Peyer's patch (tissue), 4 donors: ENCODE measurements at regions not wholly inside any gene's neighbourhood (a gene's known extent, or its start where the extent isn't known, plus 50 kb on each side); places are given as distances from the start of the nearest gene placed in this dataset.

Experiments
- DNase-seq, 3 donors: peaks; one replicate each; pipeline ENCODE4 v3.0.0-alpha.2; 2017 to 2019
- H3K27ac ChIP-seq, 4 donors: fragments of 200-600 bp; sonication (generic); one replicate each; pipeline ENCODE4 v1.5.1; 2016 to 2019
- H3K27me3 ChIP-seq, 2 donors: fragments of 200-600 bp; sonication (generic); one replicate each; pipeline ENCODE4 v1.5.1; 2019
- H3K36me3 ChIP-seq, 3 donors: fragments of 200-600 bp; sonication (generic); one replicate each; pipeline ENCODE4 v1.5.1; 2016 to 2019
- H3K4me1 ChIP-seq, 4 donors: fragments of 200-600 bp; sonication (generic); one replicate each; pipeline ENCODE4 v1.5.1; 2016 to 2019
- H3K4me3 ChIP-seq, 4 donors: fragments of 200-600 bp; sonication (generic); 1 replicate in 3 of 4; 2 replicates in 1 of 4; pipeline ENCODE4 v1.5.1; 2016 to 2019; ENCODE audit warnings: mild to moderate bottlenecking in 1 of 4
- H3K9me3 ChIP-seq, 4 donors: fragments of 200-600 bp; sonication (generic); one replicate each; pipeline ENCODE4 v1.5.1; 2016 to 2019; ENCODE audit warnings: mild to moderate bottlenecking in 1 of 4
- CTCF ChIP-seq, 6 experiments: fragments of 450-650 bp in 4 of 6; fragments of 200-600 bp in 2 of 6; sonication (generic) in 1 of 6; IDR thresholded peaks; one replicate each; pipeline ENCODE4 v1.5.1; 2017 to 2019; ENCODE audit warnings: antibody characterized with exemption in 6 of 6, mild to moderate bottlenecking in 3 of 6, moderate library complexity in 1 of 6
- POLR2A ChIP-seq, 2 donors: fragments of 450-650 bp; IDR thresholded peaks; one replicate each; pipeline ENCODE4 v1.5.1; 2017; ENCODE audit warnings: antibody characterized with exemption in 2 of 2, mild to moderate bottlenecking in 2 of 2, moderate library complexity in 2 of 2

- TF ChIP-seq POLR2A (IDR thresholded peaks at IDR 0.05) (no peak), CTCF (IDR thresholded peaks at IDR 0.05) (no peak)
- no peaks in the 10 kb centered on the region for H3K9me3 ChIP-seq
Measured at GRCh38 chr6:137664183-137664582, 170.0 kb upstream of the OLIG3 start.

GRCh38 chr6:137665342-137665934 lies 171.2 kb upstream of the OLIG3 start:
- H3K27ac ChIP-seq, result no peak overlapping the region
- no peaks in the 10 kb centered on the region for H3K9me3 ChIP-seq
- no peak for TF ChIP-seq POLR2A (IDR thresholded peaks at IDR 0.05)
- TF ChIP-seq CTCF (IDR thresholded peaks at IDR 0.05), result no peak
- H3K4me3 ChIP-seq, result no peak overlapping the region
- no peaks in the 10 kb centered on the region for H3K36me3 ChIP-seq
- H3K27me3 ChIP-seq, result no peaks in the 10 kb centered on the region
- no peak for DNase-seq
- no peaks in the 10 kb centered on the region for H3K4me1 ChIP-seq

More at GRCh38 chr6:137664183-137664582, 170.0 kb upstream of the OLIG3 start:
- no peak overlapping the region for H3K4me3 ChIP-seq
- H3K4me1 ChIP-seq, result no peaks in the 10 kb centered on the region
- no peaks in the 10 kb centered on the region for H3K36me3 ChIP-seq
- H3K27me3 ChIP-seq, result no peaks in the 10 kb centered on the region
- no peak overlapping the region for H3K27ac ChIP-seq
- DNase-seq, result no peak

- Histone ChIP-seq H3K27ac (no peak overlapping the region), H3K4me3 (no peak overlapping the region), H3K9me3 (no peaks in the 10 kb centered on the region), H3K36me3 (no peaks in the 10 kb centered on the region), H3K27me3 (no peaks in the 10 kb centered on the region), H3K4me1 (no peaks in the 10 kb centered on the region)
- no peak for DNase-seq
- TF ChIP-seq POLR2A (IDR thresholded peaks at IDR 0.05) (no peak), CTCF (IDR thresholded peaks at IDR 0.05) (no peak)
Measured at GRCh38 chr6:137666202-137666774, 172.1 kb upstream of the OLIG3 start.

GRCh38 chr6:137673603-137674002 lies 179.4 kb upstream of the OLIG3 start:
- H3K9me3 ChIP-seq, result no peaks in the 10 kb centered on the region
- no peak overlapping the region for H3K27ac ChIP-seq
- H3K27me3 ChIP-seq, result no peaks in the 10 kb centered on the region
- TF ChIP-seq CTCF (IDR thresholded peaks at IDR 0.05) (no peak), POLR2A (IDR thresholded peaks at IDR 0.05) (no peak)
- no peaks in the 10 kb centered on the region for H3K4me1 ChIP-seq
- H3K4me3 ChIP-seq, result no peak overlapping the region
- no peak for DNase-seq
- no peaks in the 10 kb centered on the region for H3K36me3 ChIP-seq

GRCh38 chr6:137676888-137677287 lies 182.7 kb upstream of the OLIG3 start:
- no peaks in the 10 kb centered on the region for H3K4me1 ChIP-seq
- no peak for DNase-seq
- TF ChIP-seq POLR2A (IDR thresholded peaks at IDR 0.05) (no peak), CTCF (IDR thresholded peaks at IDR 0.05) (no peak)
- no peak overlapping the region for H3K27ac ChIP-seq
- no peaks in the 10 kb centered on the region for H3K9me3 ChIP-seq
- no peak overlapping the region for H3K4me3 ChIP-seq
- H3K27me3 ChIP-seq, result no peaks in the 10 kb centered on the region
- H3K36me3 ChIP-seq, result no peaks in the 10 kb centered on the region
